ENCODE measurements at regions not wholly inside any gene's neighbourhood (a gene's known extent, or its start where the extent isn't known, plus 50 kb on each side); places are given as distances from the start of the nearest gene placed in this dataset.

GRCh38 chr2:57479981-57480380 lies 566.6 kb upstream of the VRK2 start:
- POLR2A ChIA-PET, result no interaction called here
- Histone ChIP-seq H3K36me3 (ENCODE audit: control insufficient read depth, insufficient read depth, low read length) (no peaks in the 10 kb centered on the region), H3K27ac (ENCODE audit: low read length) (no peak overlapping the region), H3K27me3 (ENCODE audit: control insufficient read depth, insufficient read depth, low read length) (no peaks in the 10 kb centered on the region), H3K4me1 (ENCODE audit: control insufficient read depth, insufficient read depth, low read length) (no peaks in the 10 kb centered on the region), H3K4me3 (ENCODE audit: low read depth in 2 of 2, low read length in 2 of 2) (no peak overlapping the region), H3K9me3 (ENCODE audit: control insufficient read depth, insufficient read depth, low read depth, low read length) (no peaks in the 10 kb centered on the region)
- ATAC-seq (no peak), DNase-seq (ENCODE audit: low read depth, low spot score) (no peak)
- BruUV-seq (replicated peaks), result no TSS peak
- CTCF ChIA-PET, result no interaction called here
- in situ Hi-C loops (cut with HindIII; ENCODE audit: low pct_unique_long_range_greater_than_20kb, low sequenced_read_pairs) (no loop called here), intact Hi-C loops (cut with micrococcal nuclease; ENCODE audit: unreplicated experiment) (no loop called here)
- TF ChIP-seq REST (IDR thresholded peaks at IDR 0.05; ENCODE audit: insufficient read depth in 1 of 2, low read depth in 2 of 2, low read length in 1 of 2) (no peak), SIN3A (IDR thresholded peaks at IDR 0.05; ENCODE audit: borderline replicate concordance, insufficient read depth, low read depth, low read length) (no peak), TCF7L2 (IDR thresholded peaks at IDR 0.05; ENCODE audit: low read depth, low read length) (no peak), CTCF (IDR thresholded peaks at IDR 0.05) (no peak), POLR2AphosphoS5 (IDR thresholded peaks at IDR 0.05; ENCODE audit: low read depth, low read length) (no peak)

- ChIA-PET CTCF (no interaction called here), POLR2A (no interaction called here)
- H3K27me3 ChIP-seq (ENCODE audit: control insufficient read depth, insufficient read depth, low read length), result no peaks in the 10 kb centered on the region
- no peak overlapping the region for H3K27ac ChIP-seq (ENCODE audit: low read length)
- H3K4me1 ChIP-seq (ENCODE audit: control insufficient read depth, insufficient read depth, low read length), result no peaks in the 10 kb centered on the region
- H3K9me3 ChIP-seq (ENCODE audit: control insufficient read depth, insufficient read depth, low read depth, low read length), result no peaks in the 10 kb centered on the region
- in situ Hi-C loops (cut with HindIII; ENCODE audit: low pct_unique_long_range_greater_than_20kb, low sequenced_read_pairs), result no loop called here
- intact Hi-C loops (cut with micrococcal nuclease; ENCODE audit: unreplicated experiment), result no loop called here
- H3K4me3 ChIP-seq (ENCODE audit: low read depth in 2 of 2, low read length in 2 of 2), result no peak overlapping the region
- DNase-seq (ENCODE audit: low read depth, low spot score) (no peak), ATAC-seq (no peak)
- TF ChIP-seq SIN3A (IDR thresholded peaks at IDR 0.05; ENCODE audit: borderline replicate concordance, insufficient read depth, low read depth, low read length) (no peak), TCF7L2 (IDR thresholded peaks at IDR 0.05; ENCODE audit: low read depth, low read length) (no peak), POLR2AphosphoS5 (IDR thresholded peaks at IDR 0.05; ENCODE audit: low read depth, low read length) (no peak), REST (IDR thresholded peaks at IDR 0.05; ENCODE audit: insufficient read depth in 1 of 2, low read depth in 2 of 2, low read length in 1 of 2) (no peak), CTCF (IDR thresholded peaks at IDR 0.05) (no peak)
- H3K36me3 ChIP-seq (ENCODE audit: control insufficient read depth, insufficient read depth, low read length), result no peaks in the 10 kb centered on the region
- no TSS peak for BruUV-seq (replicated peaks)
Measured at GRCh38 chr2:57488061-57488460, 558.5 kb upstream of the VRK2 start.

All from Panc1 (cell line).